HS-27A (cell line): ENCODE measurements at regions not wholly inside any gene's neighbourhood (a gene's known extent, or its start where the extent isn't known, plus 50 kb on each side); places are given as distances from the start of the nearest gene placed in this dataset.
A peak's percentile ranks its signal among the peaks of the same experiment; 100 is the strongest.
"Not testable (repeated sequence)": the region's sequence is repeated elsewhere in the genome, so short reads cannot be mapped to it uniquely, and the experiment has no call there.

ENCODE experiments used
- DNase-seq: peaks from one replicate; pipeline ENCODE4 v3.0.0-alpha.2; 2012; ENCODE audit warnings: low read depth, missing footprints

DNA sequence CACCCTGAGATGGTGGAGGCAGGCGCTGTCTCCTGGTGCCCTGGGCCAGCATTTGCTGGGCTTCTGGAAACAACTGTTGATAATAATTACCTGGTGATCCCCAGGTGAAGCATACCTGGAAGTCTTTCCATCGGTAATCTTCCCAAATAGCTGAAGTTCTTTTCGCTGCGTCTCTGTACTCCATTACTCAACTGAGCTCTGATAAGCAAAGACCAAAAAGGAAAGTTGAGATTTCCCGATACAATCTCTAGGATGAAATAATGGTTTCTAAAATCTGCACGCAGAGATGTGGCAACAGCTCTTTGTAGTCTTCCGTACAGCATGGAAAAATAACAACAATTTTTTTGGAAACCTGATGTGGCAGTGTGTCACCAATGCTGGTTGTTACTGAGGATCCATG is 226.5 kb downstream of the GATA3 start:
- DNase-seq = no peak

DNA sequence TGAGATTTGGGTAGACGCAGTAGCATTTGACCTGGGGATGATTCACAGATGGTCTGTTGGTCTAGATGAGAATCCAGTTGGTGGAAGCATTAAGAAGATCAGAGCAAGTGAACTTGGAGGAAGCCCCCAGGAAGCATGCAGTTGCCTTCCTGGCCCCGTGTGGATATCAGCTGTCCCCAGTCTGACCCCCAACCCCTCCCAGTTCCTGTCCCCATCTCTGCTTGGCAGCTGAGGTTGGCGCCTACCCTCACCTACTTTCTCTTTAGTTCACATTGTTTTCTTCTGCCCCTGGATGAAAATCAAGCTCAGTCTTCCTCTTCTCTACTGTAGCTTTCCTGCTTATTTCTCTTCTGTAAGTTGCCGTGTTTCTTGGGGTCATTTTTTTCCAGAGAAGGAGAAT is 227.9 kb downstream of the GATA3 start:
- DNase-seq = no peak

GRCh38 chr10:8283166-8283905 is 228.8 kb downstream of the GATA3 start:
- no peak for DNase-seq

DNA sequence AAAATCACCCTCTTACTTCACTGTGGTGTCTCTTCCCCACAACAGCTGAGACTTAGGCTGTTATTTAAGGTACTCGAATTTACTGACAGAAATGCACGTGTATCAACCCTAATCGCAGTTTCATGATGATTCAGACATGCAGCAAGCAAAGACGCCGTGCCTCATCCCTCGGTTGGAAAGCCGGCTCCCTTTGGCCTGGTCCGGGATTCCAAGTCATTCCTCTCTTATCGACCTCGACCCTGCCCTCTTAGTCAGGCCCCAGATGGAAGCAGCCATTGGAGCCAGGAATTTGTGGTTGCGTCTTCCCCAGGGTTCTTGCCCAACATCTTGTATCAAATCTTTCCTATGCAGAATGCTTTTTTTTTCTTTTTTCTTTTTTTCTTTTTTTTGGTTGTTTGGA is 229.5 kb downstream of the GATA3 start:
- peak; percentile 74 for DNase-seq

DNA sequence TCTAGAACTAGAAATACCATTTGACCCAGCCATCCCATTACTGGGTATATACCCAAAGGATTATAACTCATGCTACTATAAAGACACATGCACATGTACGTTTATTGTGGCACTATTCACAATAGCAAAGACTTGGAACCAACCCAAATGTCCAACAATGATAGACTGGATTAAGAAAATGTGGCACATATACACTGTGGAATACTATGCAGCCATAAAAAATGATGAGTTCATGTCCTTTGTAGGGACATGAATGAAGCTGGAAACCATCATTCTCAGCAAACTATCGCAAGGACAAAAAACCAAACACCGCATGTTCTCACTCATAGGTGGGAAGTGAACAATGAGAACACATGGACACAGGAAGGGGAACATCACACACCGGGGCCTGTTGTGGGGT is 231.5 kb downstream of the GATA3 start:
- DNase-seq = not testable (repeated sequence)

GRCh38 chr10:8288600-8288999 is 234.1 kb downstream of the GATA3 start:
- no peak for DNase-seq

DNA sequence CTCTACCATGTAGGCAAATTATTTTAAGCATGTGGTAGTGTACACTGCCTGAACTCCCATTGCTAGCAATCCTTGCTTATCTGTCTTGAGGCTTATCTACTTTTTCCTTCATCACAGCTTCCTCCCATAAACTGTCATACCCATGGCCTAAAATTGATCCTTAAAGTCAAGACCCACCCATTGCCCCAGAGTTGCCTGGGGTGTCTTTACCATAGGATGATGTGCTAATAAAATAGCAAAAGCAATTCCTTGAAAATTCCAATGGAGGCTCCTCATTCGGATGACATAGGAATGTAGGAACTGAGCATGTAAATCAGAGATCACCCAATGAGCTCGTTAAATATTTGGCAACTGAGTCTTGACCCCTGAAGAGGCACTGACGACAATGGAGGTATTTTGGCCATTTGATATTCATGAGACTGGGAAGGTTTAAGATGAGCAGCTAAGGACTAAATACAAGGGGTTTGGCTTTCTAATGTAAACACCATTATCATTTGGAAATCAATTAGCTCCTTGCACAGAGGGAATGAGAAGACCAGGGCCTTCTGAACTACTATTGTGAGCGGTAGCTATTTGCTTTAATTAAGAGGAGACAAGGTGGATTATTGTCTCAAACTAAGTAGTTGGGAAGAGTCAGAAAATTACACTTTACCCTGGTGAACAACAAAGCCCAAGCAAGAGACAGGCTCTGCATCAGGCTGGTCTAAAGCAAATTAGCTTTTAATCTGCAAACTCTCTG is 234.9 kb downstream of the GATA3 start:
- no peak for DNase-seq

- no peak for DNase-seq
These were observed 240.3 kb downstream of the GATA3 start for GRCh38 chr10:8294779-8295178.

GRCh38 chr10:8295311-8295710 is 240.8 kb downstream of the GATA3 start:
- DNase-seq = no peak

DNA sequence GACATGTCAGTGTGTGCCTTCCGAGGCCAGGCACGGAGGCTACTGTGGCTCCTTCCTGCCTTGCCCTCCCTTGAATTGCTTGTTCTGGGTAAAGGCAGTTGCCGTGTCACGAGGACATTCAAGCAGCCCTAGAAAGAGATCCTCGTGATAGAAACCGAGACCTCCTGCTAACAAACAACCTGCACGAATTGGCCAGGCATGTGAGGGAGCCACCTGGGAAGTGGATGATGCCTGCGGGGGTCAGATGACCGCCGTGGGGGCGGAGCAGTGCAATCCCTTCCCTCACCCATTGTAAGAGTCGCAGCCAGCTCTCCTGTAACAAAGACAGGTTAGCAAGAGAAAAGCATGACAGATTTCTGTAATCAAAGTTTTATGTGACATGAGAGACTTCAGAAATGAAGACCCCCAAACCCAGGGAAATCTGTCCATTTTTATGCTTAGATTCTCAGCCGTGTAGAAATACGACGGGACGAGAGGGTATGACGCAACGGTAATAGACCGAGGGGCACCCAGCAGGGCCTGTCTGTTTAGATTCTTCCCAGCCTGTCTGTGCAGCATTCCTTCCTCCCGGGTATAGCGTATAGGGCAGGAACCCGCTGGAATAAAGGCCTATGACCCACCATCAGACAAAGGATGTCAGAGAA is 241.7 kb downstream of the GATA3 start:
- no peak for DNase-seq

GRCh38 chr10:8296734-8297101 is 242.2 kb downstream of the GATA3 start:
- no peak for DNase-seq

DNA sequence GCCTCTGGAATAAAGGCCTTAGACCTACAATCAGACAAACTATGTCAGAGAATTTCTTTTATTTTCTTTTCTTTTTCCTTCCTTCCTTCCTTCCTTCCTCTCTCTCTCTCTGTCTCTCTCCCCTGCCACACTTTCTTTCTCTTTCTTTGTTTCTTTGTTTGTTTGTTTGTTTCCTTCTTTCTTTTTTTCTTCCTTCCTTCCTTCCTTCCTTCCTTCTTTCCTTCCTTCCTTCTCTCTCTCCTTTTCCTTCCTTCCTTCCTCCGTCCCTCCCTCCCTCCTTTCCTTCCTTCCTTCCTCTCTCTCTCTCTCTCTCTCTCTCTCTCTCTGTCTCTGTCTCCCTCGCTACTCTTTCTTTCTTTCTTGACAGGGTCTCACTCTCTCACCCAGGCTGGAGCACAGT is 242.6 kb downstream of the GATA3 start:
- no peak for DNase-seq

DNA sequence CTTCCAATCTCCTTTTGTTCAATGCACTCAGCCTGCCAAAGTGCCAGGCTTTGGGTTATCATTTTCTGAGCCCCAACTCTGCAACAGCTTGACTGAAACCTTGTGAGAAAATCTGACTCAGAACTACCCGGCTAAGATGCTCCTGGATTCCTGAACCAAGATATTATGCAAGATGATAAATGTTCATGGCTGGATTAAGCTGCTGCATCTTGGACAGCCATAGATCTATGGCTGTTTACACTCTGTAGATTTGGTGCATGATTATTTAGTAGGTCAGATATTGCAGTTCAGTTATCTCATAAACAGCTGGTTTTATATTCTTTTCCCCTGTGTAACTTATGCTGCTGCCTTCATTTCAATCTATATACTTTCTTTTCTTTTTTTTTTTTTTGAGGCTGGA is 243.5 kb downstream of the GATA3 start:
- no peak for DNase-seq

DNA sequence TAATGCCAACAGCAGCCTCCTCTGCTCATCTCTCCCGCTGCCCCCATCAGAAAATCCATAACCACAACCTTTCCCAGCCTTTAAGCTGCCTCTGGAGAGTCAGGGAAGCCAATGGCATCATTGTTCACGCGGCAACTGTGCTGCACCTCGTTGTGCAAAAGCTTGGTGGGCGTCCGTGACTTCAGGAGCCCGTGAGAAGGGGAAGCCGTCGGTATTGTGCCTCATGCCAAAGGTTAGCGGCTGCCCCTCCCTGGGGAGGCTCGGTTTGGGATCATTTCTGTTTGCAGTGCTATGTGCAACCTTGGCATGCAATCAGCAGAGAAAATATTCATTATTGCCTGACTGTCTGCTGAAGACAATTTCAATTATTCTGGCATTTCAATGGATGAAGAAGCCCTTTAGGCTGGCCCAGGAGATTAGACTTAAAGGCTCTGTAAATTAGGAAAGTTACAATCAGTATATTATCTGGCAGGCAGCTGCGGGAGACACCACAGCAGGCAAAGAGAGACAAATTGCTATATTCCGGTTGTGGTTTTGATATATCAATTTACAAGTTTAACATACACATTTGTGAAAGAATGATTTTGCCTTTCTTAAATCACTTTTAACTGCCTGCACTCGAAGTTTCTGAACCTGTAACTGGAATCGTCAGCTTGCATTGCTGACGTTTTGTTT is 244.5 kb downstream of the GATA3 start:
- DNase-seq = no peak

- DNase-seq = no peak
These were observed 246.4 kb downstream of the GATA3 start for GRCh38 chr10:8300925-8301324.

- no peak for DNase-seq
These were observed 246.8 kb downstream of the GATA3 start for GRCh38 chr10:8301333-8301732.

DNA sequence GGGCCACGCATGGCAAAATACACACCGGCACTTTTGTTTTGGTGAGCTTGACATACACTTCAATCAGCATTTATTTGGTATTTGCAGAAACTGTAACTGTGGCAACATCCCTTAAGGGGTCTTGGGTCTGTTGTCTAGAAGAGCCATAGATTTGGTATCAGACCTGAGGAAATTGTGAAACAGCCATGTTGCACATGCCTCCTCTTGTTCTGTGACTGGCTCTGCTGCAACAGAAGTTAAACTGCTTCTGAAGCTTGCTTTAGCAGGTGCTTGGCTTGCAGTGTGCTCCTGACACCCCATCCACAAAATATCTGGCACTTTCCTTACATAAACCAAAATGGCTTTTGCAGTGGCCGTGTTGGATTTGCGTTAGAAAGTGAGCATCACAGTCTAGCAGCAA is 247.3 kb downstream of the GATA3 start:
- DNase-seq = no peak

- DNase-seq = no peak
These were observed 248.1 kb downstream of the GATA3 start for GRCh38 chr10:8302565-8302964.

- no peak for DNase-seq
These were observed 250.4 kb downstream of the GATA3 start for GRCh38 chr10:8304861-8305260.

DNA sequence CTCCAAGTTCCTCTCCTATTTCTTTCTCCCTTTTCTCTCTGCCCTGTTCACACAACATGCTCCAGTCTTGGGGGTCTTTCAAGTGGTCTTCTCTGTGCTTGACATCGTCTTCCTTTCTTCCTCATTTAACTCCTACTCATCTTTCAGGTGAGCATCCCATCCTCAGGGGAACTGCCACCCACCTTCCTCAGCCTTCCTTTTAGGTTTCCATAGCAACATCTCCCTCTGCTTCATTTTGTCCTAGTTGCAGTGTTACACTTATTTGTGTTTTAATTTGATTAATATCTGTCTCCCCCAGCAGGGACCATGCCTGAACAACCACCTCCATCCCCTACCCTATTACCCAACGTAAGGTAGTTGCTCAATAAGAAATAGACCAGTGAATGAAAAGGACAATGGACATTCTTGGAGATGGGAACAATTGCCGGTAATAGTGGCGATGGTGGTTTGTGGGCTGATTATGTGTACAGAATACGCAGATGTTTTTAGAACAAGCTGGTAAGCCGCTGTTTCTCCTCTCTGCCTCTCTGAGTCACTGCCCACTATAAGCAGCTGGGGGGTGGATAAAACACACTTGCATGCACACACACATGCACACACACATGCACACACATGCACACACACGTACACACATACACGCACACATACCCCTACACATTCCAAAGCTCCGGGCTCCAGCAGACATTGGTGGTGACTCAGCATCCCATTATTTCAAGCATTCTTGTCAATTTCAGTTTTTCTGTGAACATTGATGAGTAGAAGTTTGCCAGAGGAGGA is 251.6 kb downstream of the GATA3 start:
- no peak for DNase-seq

DNA sequence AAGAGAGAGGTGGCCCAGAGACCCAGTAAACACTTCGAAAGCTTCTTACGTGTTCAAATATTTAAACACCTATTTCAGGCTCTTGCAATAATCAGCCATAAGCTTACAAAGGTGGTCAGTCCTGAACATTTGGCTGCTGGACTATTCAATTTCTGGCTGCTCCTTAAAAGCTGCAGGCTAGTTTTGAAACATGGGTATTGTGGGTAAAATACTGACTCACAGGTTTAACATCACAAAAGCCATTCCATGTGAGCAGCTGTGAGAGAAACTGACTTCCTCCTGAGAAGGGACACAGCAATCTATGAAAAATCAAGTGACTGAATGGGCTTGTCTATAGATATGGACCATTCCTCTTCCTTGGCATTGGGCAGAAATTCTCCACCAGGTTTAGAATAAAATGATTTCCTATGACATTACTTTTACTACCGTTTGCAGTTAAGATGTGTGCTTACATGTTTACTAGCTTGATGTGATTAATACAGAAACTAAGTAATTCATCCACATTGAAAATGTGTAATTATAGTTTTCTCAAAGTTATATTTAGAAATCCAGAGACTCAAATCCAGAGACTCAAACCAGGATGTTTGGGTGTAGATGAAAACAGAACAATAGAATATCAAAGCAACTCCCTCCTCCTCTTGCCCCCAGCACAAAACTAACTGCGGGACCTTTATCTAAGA is 252.3 kb downstream of the GATA3 start:
- peak; percentile 66 for DNase-seq
